MM.1S (cell line): ENCODE measurements at regions not wholly inside any gene's neighbourhood (a gene's known extent, or its start where the extent isn't known, plus 50 kb on each side); places are given as distances from the start of the nearest gene placed in this dataset.

Experiments
- DNase-seq: peaks from one replicate; pipeline ENCODE4 v3.0.0-alpha.2; 2015
- H2AFZ ChIP-seq: fragments of 300-600 bp; sonication (generic); 2 replicates; pipeline ENCODE4 v1.6.0; 2016; ENCODE audit warnings: antibody characterized with exemption, low read length
- H3F3A ChIP-seq: fragments of 300-600 bp; sonication (generic); 2 replicates; pipeline ENCODE4 v1.6.1; 2016; ENCODE audit warnings: mild to moderate bottlenecking, antibody characterized with exemption, low read length, moderate library complexity, mixed read lengths; ENCODE audit not compliant: insufficient read depth
- H3K27ac ChIP-seq: fragments of 300-600 bp; sonication (generic); 2 replicates; pipeline ENCODE4 v1.5.1; 2016; ENCODE audit warnings: mild to moderate bottlenecking, low read length
- H3K27me3 ChIP-seq: fragments of 300-600 bp; sonication (generic); replicated peaks from 2 replicates; pipeline ENCODE4 v1.6.0; 2016; ENCODE audit warnings: low read length; ENCODE audit not compliant: insufficient read depth
- H3K36me3 ChIP-seq: fragments of 300-600 bp; sonication (generic); replicated peaks from 2 replicates; pipeline ENCODE4 v1.6.1; 2016; ENCODE audit warnings: mild to moderate bottlenecking, low read length, mixed read lengths; ENCODE audit not compliant: insufficient read depth
- H3K4me1 ChIP-seq: fragments of 300-600 bp; sonication (generic); 2 replicates; pipeline ENCODE4 v1.6.1; 2016; ENCODE audit warnings: low read length, mixed read lengths
- H3K4me2 ChIP-seq: fragments of 300-600 bp; sonication (generic); 2 replicates; pipeline ENCODE4 v1.6.0; 2016; ENCODE audit warnings: low read depth, low read length
- H3K4me3 ChIP-seq: fragments of 300-600 bp; sonication (generic); 2 replicates; pipeline ENCODE4 v1.5.1; 2016; ENCODE audit warnings: low read length, mixed read lengths
- H3K79me2 ChIP-seq: fragments of 300-600 bp; sonication (generic); 2 replicates; pipeline ENCODE4 v1.6.1; 2016; ENCODE audit warnings: mixed run types, low read length, mixed read lengths
- H3K9ac ChIP-seq: fragments of 300-600 bp; sonication (generic); 2 replicates; pipeline ENCODE4 v1.6.1; 2016; ENCODE audit warnings: low read length, mixed read lengths
- H3K9me2 ChIP-seq: fragments of 300-600 bp; sonication (generic); replicated peaks from 2 replicates; pipeline ENCODE4 v1.6.1; 2016; ENCODE audit warnings: mild to moderate bottlenecking, low read length, mixed read lengths; ENCODE audit not compliant: insufficient read depth
- H3K9me3 ChIP-seq: fragments of 300-600 bp; sonication (generic); replicated peaks from 2 replicates; pipeline ENCODE4 v1.6.1; 2016; ENCODE audit warnings: mild to moderate bottlenecking, low read length, mixed read lengths; ENCODE audit not compliant: insufficient read depth
- H4K20me1 ChIP-seq: fragments of 300-600 bp; sonication (generic); 2 replicates; pipeline ENCODE4 v1.6.1; 2016; ENCODE audit warnings: mild to moderate bottlenecking, low read length, moderate library complexity, mixed read lengths; ENCODE audit not compliant: insufficient read depth
- CTCF ChIP-seq: fragments of 300-600 bp; sonication (generic); IDR thresholded peaks from 2 replicates; pipeline ENCODE4 v1.5.1; 2016; ENCODE audit warnings: antibody characterized with exemption, low read length, mixed read lengths
- EZH2 ChIP-seq: fragments of 300-600 bp; sonication (generic); optimal IDR thresholded peaks from 2 replicates; pipeline ENCODE3; 2017; ENCODE audit warnings: low read depth, mild to moderate bottlenecking, antibody characterized with exemption, low read length, mixed read lengths
- EZH2phosphoT487 ChIP-seq: fragments of 300-600 bp; sonication (generic); IDR thresholded peaks from 2 replicates; pipeline ENCODE4 v1.6.1; 2018; ENCODE audit warnings: antibody characterized with exemption, low read length

GRCh38 chr3:187855131-187855530, 109.9 kb upstream of the BCL6 start:
- Histone ChIP-seq H3K79me2 (no peaks in the 10 kb centered on the region), H3F3A (no peaks in the 10 kb centered on the region), H3K27ac (no peak overlapping the region), H3K4me3 (no peak overlapping the region), H3K4me2 (no peak overlapping the region), H3K9ac (no peak overlapping the region), H2AFZ (no peak overlapping the region), H3K36me3 (no peaks in the 10 kb centered on the region), H3K9me2 (no peaks in the 10 kb centered on the region), H3K27me3 (no peaks in the 10 kb centered on the region), H4K20me1 (no peaks in the 10 kb centered on the region), H3K4me1 (no peaks in the 10 kb centered on the region), H3K9me3 (no peaks in the 10 kb centered on the region)
- DNase-seq = no peak
- TF ChIP-seq EZH2phosphoT487 = no peak
- TF ChIP-seq EZH2 = no peak
- TF ChIP-seq CTCF = no peak

- TF ChIP-seq EZH2 = no peak
- TF ChIP-seq EZH2phosphoT487 = no peak
- no peak for TF ChIP-seq CTCF
- Histone ChIP-seq H3K27ac (no peak overlapping the region), H3K36me3 (no peaks in the 10 kb centered on the region), H3K9me3 (no peaks in the 10 kb centered on the region), H3K9ac (no peak overlapping the region), H3K27me3 (no peaks in the 10 kb centered on the region), H3K4me1 (no peaks in the 10 kb centered on the region), H3F3A (no peaks in the 10 kb centered on the region), H3K9me2 (no peaks in the 10 kb centered on the region), H3K79me2 (no peaks in the 10 kb centered on the region), H3K4me3 (no peak overlapping the region), H2AFZ (no peak overlapping the region), H4K20me1 (no peaks in the 10 kb centered on the region), H3K4me2 (no peak overlapping the region)
- no peak for DNase-seq
Observed at GRCh38 chr3:187856555-187856954, 111.3 kb upstream of the BCL6 start.

GRCh38 chr3:187858041-187858440, 112.8 kb upstream of the BCL6 start:
- Histone ChIP-seq H3K9me3 (no peaks in the 10 kb centered on the region), H3K36me3 (no peaks in the 10 kb centered on the region), H4K20me1 (no peaks in the 10 kb centered on the region), H3K27me3 (no peaks in the 10 kb centered on the region), H3K4me1 (no peaks in the 10 kb centered on the region), H3K79me2 (no peaks in the 10 kb centered on the region), H3K4me2 (no peak overlapping the region), H2AFZ (no peak overlapping the region), H3K9ac (no peak overlapping the region), H3K9me2 (no peaks in the 10 kb centered on the region), H3F3A (no peaks in the 10 kb centered on the region), H3K4me3 (no peak overlapping the region), H3K27ac (no peak overlapping the region)
- no peak for DNase-seq
- TF ChIP-seq CTCF (no peak), EZH2phosphoT487 (no peak), EZH2 (no peak)
